DOHH2 (cell line): ENCODE measurements at regions not wholly inside any gene's neighbourhood (a gene's known extent, or its start where the extent isn't known, plus 50 kb on each side); places are given as distances from the start of the nearest gene placed in this dataset.

Source experiments
- EZH2phosphoT487 ChIP-seq: fragments of 200-600 bp; sonication (generic); IDR thresholded peaks from 2 replicates; pipeline ENCODE4 v1.6.1; 2017; ENCODE audit warnings: borderline replicate concordance, mild to moderate bottlenecking, antibody characterized with exemption, low read length, moderate library complexity, mixed read lengths
- TF ChIP-seq, protein P1 (sequence below): fragments of 200-600 bp; sonication (generic); IDR thresholded peaks from one replicate; pipeline ENCODE4 v1.5.1; 2014; ENCODE audit warnings: antibody characterized with exemption, mild to moderate bottlenecking, low read depth, low read length; ENCODE audit not compliant: poor library complexity, severe bottlenecking

DNA sequence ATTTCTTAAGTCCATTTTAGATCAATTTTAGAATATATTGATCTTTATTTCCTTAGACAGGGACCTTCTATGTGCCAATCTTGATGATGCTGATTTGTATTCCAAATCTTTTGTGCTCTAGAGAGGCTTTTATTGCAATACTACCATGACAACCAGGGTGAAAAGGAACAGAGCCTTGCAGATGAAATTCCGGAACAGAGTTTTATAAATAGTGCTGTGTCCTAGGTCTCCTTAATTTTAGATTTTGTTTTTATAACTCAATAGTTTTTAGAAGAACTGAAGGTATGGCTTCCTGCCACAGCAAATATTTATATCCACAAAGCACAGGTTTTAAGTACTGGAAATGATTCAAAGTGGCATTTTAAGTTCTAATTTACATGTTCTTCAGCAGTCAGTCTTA lies 160.2 kb downstream of the PMAIP1 start:
- no peak for TF ChIP-seq EZH2phosphoT487
- TF ChIP-seq, protein P1, sequence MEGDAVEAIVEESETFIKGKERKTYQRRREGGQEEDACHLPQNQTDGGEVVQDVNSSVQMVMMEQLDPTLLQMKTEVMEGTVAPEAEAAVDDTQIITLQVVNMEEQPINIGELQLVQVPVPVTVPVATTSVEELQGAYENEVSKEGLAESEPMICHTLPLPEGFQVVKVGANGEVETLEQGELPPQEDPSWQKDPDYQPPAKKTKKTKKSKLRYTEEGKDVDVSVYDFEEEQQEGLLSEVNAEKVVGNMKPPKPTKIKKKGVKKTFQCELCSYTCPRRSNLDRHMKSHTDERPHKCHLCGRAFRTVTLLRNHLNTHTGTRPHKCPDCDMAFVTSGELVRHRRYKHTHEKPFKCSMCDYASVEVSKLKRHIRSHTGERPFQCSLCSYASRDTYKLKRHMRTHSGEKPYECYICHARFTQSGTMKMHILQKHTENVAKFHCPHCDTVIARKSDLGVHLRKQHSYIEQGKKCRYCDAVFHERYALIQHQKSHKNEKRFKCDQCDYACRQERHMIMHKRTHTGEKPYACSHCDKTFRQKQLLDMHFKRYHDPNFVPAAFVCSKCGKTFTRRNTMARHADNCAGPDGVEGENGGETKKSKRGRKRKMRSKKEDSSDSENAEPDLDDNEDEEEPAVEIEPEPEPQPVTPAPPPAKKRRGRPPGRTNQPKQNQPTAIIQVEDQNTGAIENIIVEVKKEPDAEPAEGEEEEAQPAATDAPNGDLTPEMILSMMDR, result no peak
